ENCODE measurements at regions not wholly inside any gene's neighbourhood (a gene's known extent, or its start where the extent isn't known, plus 50 kb on each side); places are given as distances from the start of the nearest gene placed in this dataset.

GRCh38 chr2:149814901-149815300, 227.3 kb upstream of the MMADHC start:
- Mint-ChIP-seq H3K36me3 (ENCODE audit: low read depth) (no peaks in the 10 kb centered on the region), H3K4me1 (ENCODE audit: low read depth) (no peaks in the 10 kb centered on the region), H3K27ac (no peak overlapping the region), H3K9me3 (no peaks in the 10 kb centered on the region), H3K4me3 (ENCODE audit: low read depth) (no peak overlapping the region), H3K27me3 (ENCODE audit: low read depth) (no peaks in the 10 kb centered on the region)
- no peak for DNase-seq (ENCODE audit: low spot score)
- intact Hi-C loops (cut with micrococcal nuclease) = no loop called here

DNA sequence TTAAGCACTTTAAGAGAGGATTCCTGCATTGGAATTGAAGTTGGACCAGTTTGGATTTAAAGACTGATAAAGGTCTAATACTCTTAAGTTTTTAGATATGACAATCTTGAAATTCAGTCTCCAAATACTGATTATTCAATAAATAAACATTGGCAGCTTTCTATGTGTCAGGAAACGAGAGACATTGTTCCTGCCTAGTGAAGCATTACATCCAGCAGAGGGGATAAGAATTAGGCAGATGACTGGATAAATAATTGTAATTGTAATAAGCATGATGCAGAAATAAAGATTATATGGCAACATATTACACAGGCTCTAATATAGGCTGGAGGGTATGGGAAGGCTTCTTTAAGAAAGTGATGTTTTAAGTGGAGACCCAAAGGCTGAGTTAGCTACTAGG, 226.5 kb upstream of the MMADHC start:
- no peak for DNase-seq (ENCODE audit: low spot score)
- H3K4me3 Mint-ChIP-seq (ENCODE audit: low read depth) = no peak overlapping the region
- H3K4me1 Mint-ChIP-seq (ENCODE audit: low read depth) = no peaks in the 10 kb centered on the region
- H3K27ac Mint-ChIP-seq = no peak overlapping the region
- no peaks in the 10 kb centered on the region for H3K27me3 Mint-ChIP-seq (ENCODE audit: low read depth)
- intact Hi-C loops (cut with micrococcal nuclease) = no loop called here
- H3K36me3 Mint-ChIP-seq (ENCODE audit: low read depth) = no peaks in the 10 kb centered on the region
- peaks cover 4% of the 10 kb centered on the region for H3K9me3 Mint-ChIP-seq

GRCh38 chr2:149808556-149808955, 221.0 kb upstream of the MMADHC start:
- no peaks in the 10 kb centered on the region for H3K36me3 Mint-ChIP-seq (ENCODE audit: low read depth)
- DNase-seq (ENCODE audit: low spot score) = no peak
- no peak overlapping the region for H3K27ac Mint-ChIP-seq
- H3K4me3 Mint-ChIP-seq (ENCODE audit: low read depth) = no peak overlapping the region
- peaks cover 4% of the 10 kb centered on the region for H3K9me3 Mint-ChIP-seq
- no peaks in the 10 kb centered on the region for H3K4me1 Mint-ChIP-seq (ENCODE audit: low read depth)
- intact Hi-C loops (cut with micrococcal nuclease) = no loop called here
- H3K27me3 Mint-ChIP-seq (ENCODE audit: low read depth) = no peaks in the 10 kb centered on the region

GRCh38 chr2:149806651-149807050, 219.1 kb upstream of the MMADHC start:
- Mint-ChIP-seq H3K4me1 (ENCODE audit: low read depth) (no peaks in the 10 kb centered on the region), H3K4me3 (ENCODE audit: low read depth) (no peak overlapping the region), H3K36me3 (ENCODE audit: low read depth) (no peaks in the 10 kb centered on the region), H3K27me3 (ENCODE audit: low read depth) (no peaks in the 10 kb centered on the region), H3K9me3 (peaks cover 4% of the 10 kb centered on the region), H3K27ac (no peak overlapping the region)
- no peak for DNase-seq (ENCODE audit: low spot score)
- intact Hi-C loops (cut with micrococcal nuclease) = no loop called here

DNA sequence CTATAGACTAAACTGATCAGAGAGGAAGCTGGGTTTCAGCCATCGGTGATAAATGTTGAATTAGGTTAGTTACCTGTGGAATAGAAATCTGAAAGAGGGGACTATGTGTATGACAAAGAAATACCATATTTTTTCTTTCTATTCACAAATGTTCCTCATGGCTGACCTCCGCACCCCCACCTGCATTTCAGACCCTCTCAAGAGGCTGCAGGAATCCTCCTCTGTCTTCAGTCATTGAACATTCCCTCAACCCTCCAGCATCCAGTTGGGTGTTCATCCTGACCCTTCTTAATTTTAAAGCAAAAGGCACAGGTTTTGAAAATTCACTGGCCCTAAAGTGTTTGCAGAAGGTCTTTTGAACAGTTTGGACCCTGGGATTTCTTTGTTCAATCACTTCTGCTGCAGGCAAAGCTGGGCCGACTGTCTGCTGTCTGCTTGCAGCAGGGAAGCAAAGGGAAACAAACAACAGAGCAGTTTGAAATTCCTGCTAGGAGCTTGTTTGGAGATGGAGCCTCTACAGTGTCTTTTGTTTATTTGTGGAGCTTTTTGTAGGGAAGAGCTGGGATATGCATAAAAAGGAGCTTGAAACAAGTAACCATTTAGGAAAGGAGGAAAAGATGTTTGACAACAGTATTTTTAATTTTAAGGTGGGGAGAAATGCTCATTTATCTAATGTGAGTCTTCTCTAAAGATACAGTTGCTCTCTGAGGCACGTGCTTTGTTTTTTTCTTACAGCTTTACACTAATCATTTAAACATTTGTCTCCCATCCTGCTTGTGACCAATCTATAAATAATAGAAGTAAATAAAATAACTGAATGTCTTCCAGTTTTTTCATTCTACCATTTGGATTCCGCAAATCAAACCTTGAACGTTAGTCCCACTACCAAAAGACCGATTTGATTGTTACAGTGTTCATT, 213.3 kb upstream of the MMADHC start:
- H3K36me3 Mint-ChIP-seq (ENCODE audit: low read depth) = no peaks in the 10 kb centered on the region
- no peak overlapping the region for H3K27ac Mint-ChIP-seq
- H3K27me3 Mint-ChIP-seq (ENCODE audit: low read depth) = no peaks in the 10 kb centered on the region
- no peak for DNase-seq (ENCODE audit: low spot score)
- H3K4me1 Mint-ChIP-seq (ENCODE audit: low read depth) = no peaks in the 10 kb centered on the region
- H3K4me3 Mint-ChIP-seq (ENCODE audit: low read depth) = no peak overlapping the region
- no peaks in the 10 kb centered on the region for H3K9me3 Mint-ChIP-seq
- intact Hi-C loops (cut with micrococcal nuclease) = no loop called here

- Mint-ChIP-seq H3K27ac (no peak overlapping the region), H3K36me3 (ENCODE audit: low read depth) (no peaks in the 10 kb centered on the region), H3K4me3 (ENCODE audit: low read depth) (no peak overlapping the region), H3K9me3 (no peaks in the 10 kb centered on the region), H3K27me3 (ENCODE audit: low read depth) (no peaks in the 10 kb centered on the region), H3K4me1 (ENCODE audit: low read depth) (no peaks in the 10 kb centered on the region)
- intact Hi-C loops (cut with micrococcal nuclease) = no loop called here
- DNase-seq (ENCODE audit: low spot score) = no peak
These were observed 211.6 kb upstream of the MMADHC start for GRCh38 chr2:149799013-149799705.

- DNase-seq (ENCODE audit: low spot score) = no peak
- Mint-ChIP-seq H3K27ac (no peak overlapping the region), H3K27me3 (ENCODE audit: low read depth) (no peaks in the 10 kb centered on the region), H3K4me3 (ENCODE audit: low read depth) (no peak overlapping the region), H3K9me3 (peaks cover 8% of the 10 kb centered on the region), H3K36me3 (ENCODE audit: low read depth) (no peaks in the 10 kb centered on the region), H3K4me1 (ENCODE audit: low read depth) (no peaks in the 10 kb centered on the region)
- intact Hi-C loops (cut with micrococcal nuclease) = no loop called here
These were observed 209.5 kb upstream of the MMADHC start for GRCh38 chr2:149797030-149797429.

- Mint-ChIP-seq H3K4me1 (ENCODE audit: low read depth) (no peaks in the 10 kb centered on the region), H3K36me3 (ENCODE audit: low read depth) (no peaks in the 10 kb centered on the region), H3K27me3 (ENCODE audit: low read depth) (no peaks in the 10 kb centered on the region), H3K4me3 (ENCODE audit: low read depth) (no peak overlapping the region), H3K27ac (no peak overlapping the region), H3K9me3 (peaks cover 14% of the 10 kb centered on the region)
- intact Hi-C loops (cut with micrococcal nuclease) = no loop called here
- no peak for DNase-seq (ENCODE audit: low spot score)
These were observed 202.0 kb upstream of the MMADHC start for GRCh38 chr2:149789549-149789948.

GRCh38 chr2:149787206-149787605, 199.6 kb upstream of the MMADHC start:
- Mint-ChIP-seq H3K27ac (no peak overlapping the region), H3K4me3 (ENCODE audit: low read depth) (no peak overlapping the region), H3K27me3 (ENCODE audit: low read depth) (no peaks in the 10 kb centered on the region), H3K36me3 (ENCODE audit: low read depth) (no peaks in the 10 kb centered on the region), H3K4me1 (ENCODE audit: low read depth) (no peaks in the 10 kb centered on the region), H3K9me3 (peaks cover 6% of the 10 kb centered on the region)
- no peak for DNase-seq (ENCODE audit: low spot score)
- intact Hi-C loops (cut with micrococcal nuclease) = no loop called here

DNA sequence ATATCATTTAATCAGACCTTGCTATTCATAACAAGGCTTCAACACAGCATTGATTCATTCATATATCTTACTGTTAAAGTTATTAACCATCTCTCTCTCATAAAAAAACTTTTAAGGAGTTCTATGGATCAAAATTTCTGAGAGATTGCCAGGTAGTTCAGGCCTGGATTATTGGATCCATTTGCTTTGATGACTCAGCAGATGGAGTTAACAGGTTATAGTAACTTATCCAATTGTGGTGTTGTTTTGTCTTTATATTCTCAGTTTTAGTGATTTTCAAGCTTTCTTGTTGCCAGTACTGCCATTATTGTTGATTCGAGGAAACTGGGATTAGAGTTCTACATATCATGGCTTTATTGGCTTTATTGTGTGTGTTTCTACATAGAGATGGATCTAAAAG, 195.7 kb upstream of the MMADHC start:
- Mint-ChIP-seq H3K4me3 (ENCODE audit: low read depth) (no peak overlapping the region), H3K27me3 (ENCODE audit: low read depth) (no peaks in the 10 kb centered on the region), H3K4me1 (ENCODE audit: low read depth) (no peaks in the 10 kb centered on the region), H3K36me3 (ENCODE audit: low read depth) (no peaks in the 10 kb centered on the region), H3K9me3 (peaks cover 6% of the 10 kb centered on the region), H3K27ac (no peak overlapping the region)
- DNase-seq (ENCODE audit: low spot score) = no peak
- intact Hi-C loops (cut with micrococcal nuclease) = no loop called here

GRCh38 chr2:149782572-149782971, 195.0 kb upstream of the MMADHC start:
- no peaks in the 10 kb centered on the region for H3K36me3 Mint-ChIP-seq (ENCODE audit: low read depth)
- H3K9me3 Mint-ChIP-seq = peaks cover under 1% of the 10 kb centered on the region
- no peak overlapping the region for H3K4me3 Mint-ChIP-seq (ENCODE audit: low read depth)
- no peaks in the 10 kb centered on the region for H3K27me3 Mint-ChIP-seq (ENCODE audit: low read depth)
- H3K27ac Mint-ChIP-seq = no peak overlapping the region
- intact Hi-C loops (cut with micrococcal nuclease) = no loop called here
- no peaks in the 10 kb centered on the region for H3K4me1 Mint-ChIP-seq (ENCODE audit: low read depth)
- no peak for DNase-seq (ENCODE audit: low spot score)

- H3K9me3 Mint-ChIP-seq = no peaks in the 10 kb centered on the region
- H3K4me3 Mint-ChIP-seq (ENCODE audit: low read depth) = no peak overlapping the region
- DNase-seq (ENCODE audit: low spot score) = no peak
- H3K27me3 Mint-ChIP-seq (ENCODE audit: low read depth) = no peaks in the 10 kb centered on the region
- no peaks in the 10 kb centered on the region for H3K36me3 Mint-ChIP-seq (ENCODE audit: low read depth)
- H3K4me1 Mint-ChIP-seq (ENCODE audit: low read depth) = no peaks in the 10 kb centered on the region
- H3K27ac Mint-ChIP-seq = no peak overlapping the region
- intact Hi-C loops (cut with micrococcal nuclease) = no loop called here
These were observed 193.8 kb upstream of the MMADHC start for GRCh38 chr2:149781263-149781808.

DNA sequence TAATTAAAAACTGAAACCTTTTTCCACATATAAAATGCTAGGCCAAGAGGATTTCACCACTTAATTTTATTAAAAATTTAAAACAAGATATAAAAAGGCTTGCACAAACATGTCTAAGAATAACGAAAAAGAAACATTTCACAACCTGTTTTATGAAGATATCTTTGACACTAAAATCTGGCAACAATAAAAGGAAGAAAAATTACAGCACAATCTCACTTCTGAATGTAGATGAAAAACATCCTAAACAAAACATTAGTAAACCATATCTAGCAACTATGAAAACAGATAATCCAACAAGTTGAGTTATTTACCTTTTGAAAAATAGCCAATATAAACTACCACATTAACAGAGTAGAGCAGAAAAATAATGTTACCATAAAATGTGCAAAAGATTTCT, 185.4 kb upstream of the MMADHC start:
- Mint-ChIP-seq H3K4me1 (ENCODE audit: low read depth) (no peaks in the 10 kb centered on the region), H3K9me3 (no peaks in the 10 kb centered on the region), H3K36me3 (ENCODE audit: low read depth) (no peaks in the 10 kb centered on the region), H3K4me3 (ENCODE audit: low read depth) (no peak overlapping the region), H3K27ac (no peak overlapping the region), H3K27me3 (ENCODE audit: low read depth) (no peaks in the 10 kb centered on the region)
- no peak for DNase-seq (ENCODE audit: low spot score)
- intact Hi-C loops (cut with micrococcal nuclease) = no loop called here

Data from activated T-helper 2 cell treated with anti-CD3 and anti-CD28 coated beads, Interferon-gamma antibody, Interleukin-2, Interleukin-4, amounts not matched to agents 10 μg/mL and 5 μg/mL and 100 μg/mL, durations not matched to agents 14 hours and 24 hours and 36 hours (primary cell).